ENCODE measurements at regions not wholly inside any gene's neighbourhood (a gene's known extent, or its start where the extent isn't known, plus 50 kb on each side); places are given as distances from the start of the nearest gene placed in this dataset.

GRCh38 chr9:80875947-80876346 is 813.4 kb downstream of the TLE1 start:
- TF ChIP-seq, protein P1, sequence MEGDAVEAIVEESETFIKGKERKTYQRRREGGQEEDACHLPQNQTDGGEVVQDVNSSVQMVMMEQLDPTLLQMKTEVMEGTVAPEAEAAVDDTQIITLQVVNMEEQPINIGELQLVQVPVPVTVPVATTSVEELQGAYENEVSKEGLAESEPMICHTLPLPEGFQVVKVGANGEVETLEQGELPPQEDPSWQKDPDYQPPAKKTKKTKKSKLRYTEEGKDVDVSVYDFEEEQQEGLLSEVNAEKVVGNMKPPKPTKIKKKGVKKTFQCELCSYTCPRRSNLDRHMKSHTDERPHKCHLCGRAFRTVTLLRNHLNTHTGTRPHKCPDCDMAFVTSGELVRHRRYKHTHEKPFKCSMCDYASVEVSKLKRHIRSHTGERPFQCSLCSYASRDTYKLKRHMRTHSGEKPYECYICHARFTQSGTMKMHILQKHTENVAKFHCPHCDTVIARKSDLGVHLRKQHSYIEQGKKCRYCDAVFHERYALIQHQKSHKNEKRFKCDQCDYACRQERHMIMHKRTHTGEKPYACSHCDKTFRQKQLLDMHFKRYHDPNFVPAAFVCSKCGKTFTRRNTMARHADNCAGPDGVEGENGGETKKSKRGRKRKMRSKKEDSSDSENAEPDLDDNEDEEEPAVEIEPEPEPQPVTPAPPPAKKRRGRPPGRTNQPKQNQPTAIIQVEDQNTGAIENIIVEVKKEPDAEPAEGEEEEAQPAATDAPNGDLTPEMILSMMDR (IDR thresholded peaks at IDR 0.05): no peak
- TF ChIP-seq POLR2AphosphoS5 (IDR thresholded peaks at IDR 0.05; ENCODE audit: insufficient read depth in 1 of 2, low read depth in 1 of 2) (no peak), POLR2A (IDR thresholded peaks at IDR 0.05) (no peak)

Measured in vagina (tissue), 2 donors.